Activated CD4-positive, alpha-beta T cell treated with anti-CD3 and anti-CD28 coated beads, Interleukin-2, amount 50 U/mL, for 24 hours (primary cell): ENCODE measurements at regions not wholly inside any gene's neighbourhood (a gene's known extent, or its start where the extent isn't known, plus 50 kb on each side); places are given as distances from the start of the nearest gene placed in this dataset.
"Not testable (repeated sequence)": the region's sequence is repeated elsewhere in the genome, so short reads cannot be mapped to it uniquely, and the experiment has no call there.

ENCODE experiments used
- DNase-seq, 2 donors: peaks; one replicate each; pipeline ENCODE4 v3.0.0-alpha.2; 2020; ENCODE audit warnings: low read depth in 1 of 2, low spot score in 1 of 2

DNA sequence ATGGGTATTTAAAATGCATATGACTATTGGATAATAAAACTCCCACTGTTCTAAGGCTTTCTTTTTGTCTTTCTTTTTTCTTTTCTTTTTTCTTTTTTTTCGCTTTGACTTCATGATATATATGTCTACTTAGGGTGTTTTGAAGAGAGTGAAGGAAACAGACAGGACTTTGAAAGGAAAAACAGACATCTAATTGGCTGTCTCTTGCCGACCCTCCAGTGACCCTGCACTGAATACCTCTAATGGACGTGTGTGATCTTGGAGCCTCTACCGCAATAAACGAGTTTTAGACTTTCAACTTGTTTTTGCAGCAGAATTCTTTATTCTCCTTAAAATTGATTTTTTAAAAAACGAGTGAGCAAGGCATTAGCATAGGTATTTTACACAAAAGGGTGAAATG is 158.1 kb upstream of the NR2F2 start:
- no peak for DNase-seq

GRCh38 chr15:96176831-96177230 is 153.7 kb upstream of the NR2F2 start:
- no peak for DNase-seq

DNA sequence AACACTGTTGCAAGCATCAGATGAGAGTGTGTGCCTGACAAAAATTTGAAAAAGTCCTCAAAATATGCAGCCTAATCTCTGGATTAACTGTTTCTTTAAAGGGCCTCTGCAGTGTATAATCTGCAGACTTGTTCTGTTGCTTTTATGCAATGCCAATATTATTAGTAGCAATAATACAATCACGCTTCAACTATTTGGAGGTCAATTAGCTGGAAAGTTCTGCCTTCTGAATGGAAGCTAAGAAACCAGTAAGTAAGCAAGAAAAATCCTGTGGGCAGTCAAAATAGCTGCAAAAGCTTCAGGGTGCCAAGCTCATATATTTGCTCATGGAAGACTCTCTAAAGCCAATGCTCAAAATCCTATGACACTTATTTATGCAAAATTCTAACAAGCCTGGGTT is 153.2 kb upstream of the NR2F2 start:
- DNase-seq = no peak

GRCh38 chr15:96180087-96180748 is 150.3 kb upstream of the NR2F2 start:
- DNase-seq = no peak

GRCh38 chr15:96181217-96181616 is 149.3 kb upstream of the NR2F2 start:
- DNase-seq = no peak

GRCh38 chr15:96181873-96182301 is 148.6 kb upstream of the NR2F2 start:
- no peak for DNase-seq

DNA sequence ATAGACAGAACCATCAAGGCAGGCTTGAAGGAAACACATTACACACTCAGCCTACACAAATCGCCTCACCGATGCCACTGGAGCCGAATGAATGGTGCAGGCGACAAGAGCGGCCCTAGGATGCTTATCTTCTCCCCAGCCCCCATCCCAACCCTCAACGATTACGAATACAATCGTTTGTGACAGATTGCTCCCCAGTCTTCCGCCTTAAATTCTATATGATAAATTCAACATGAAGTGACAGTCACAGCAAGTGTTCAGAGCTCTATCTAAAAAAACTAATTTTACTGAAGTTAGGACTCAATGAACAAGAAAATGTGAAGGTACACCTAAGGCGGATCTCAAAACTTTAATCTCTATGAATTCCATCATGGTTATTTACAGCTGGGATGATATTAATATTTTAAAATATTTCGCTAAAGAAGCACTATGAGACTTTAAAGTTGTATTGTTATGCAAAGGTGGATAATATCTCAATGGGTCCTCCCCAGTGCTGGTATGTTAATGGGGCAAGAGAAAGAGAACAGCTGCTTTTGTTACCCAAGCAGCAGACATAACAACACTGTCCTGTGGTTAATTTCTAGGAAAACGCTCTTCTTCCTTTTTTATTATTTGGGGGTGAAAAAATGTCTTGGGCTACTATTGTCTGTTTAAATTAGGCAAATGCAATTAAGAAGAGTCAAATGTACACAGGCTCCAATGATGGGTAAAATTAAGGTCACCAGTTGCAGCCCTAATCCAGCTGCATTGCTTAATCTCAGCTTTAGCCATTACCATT is 147.6 kb upstream of the NR2F2 start:
- DNase-seq = no peak

- no peak for DNase-seq
Observed at GRCh38 chr15:96183514-96183850, 147.0 kb upstream of the NR2F2 start.

DNA sequence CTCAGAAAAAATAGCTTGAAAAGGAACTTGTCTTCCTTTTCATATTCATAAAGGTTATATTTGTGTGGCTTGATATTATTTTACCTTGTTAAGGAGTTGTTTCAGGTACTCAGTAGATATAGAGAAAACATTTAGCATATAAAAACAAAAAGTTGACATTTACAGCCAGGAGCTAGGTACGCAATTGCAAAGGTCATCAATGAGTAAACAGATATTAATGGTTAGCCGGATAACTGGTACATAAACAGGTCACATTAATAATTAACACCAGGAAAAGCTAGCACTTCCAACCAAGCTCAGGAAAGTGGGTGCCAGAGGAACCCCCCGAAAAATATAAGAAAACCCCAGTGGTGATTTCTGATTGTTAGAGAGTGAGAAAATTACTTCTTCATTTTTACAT is 146.6 kb upstream of the NR2F2 start:
- no peak for DNase-seq

GRCh38 chr15:96184297-96184696 is 146.2 kb upstream of the NR2F2 start:
- no peak for DNase-seq

DNA sequence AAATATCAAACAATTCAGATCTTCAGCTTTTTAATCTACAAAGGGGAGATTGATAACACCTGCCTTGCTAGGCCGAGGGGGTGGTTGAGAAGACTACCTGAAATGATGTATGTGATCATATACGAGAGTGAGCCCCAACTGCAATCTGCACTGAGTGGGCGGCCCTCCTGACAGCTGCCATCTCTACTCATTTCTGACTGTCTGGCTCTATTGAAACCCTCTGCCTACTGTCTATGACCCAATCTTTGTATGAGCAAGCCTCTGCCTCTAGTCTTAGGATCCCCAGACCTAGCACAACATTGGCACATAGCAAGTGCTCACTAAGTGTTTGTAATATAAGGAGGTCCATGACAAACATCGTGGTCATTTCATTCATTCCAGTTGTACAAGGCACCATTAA is 144.4 kb upstream of the NR2F2 start:
- no peak for DNase-seq

DNA sequence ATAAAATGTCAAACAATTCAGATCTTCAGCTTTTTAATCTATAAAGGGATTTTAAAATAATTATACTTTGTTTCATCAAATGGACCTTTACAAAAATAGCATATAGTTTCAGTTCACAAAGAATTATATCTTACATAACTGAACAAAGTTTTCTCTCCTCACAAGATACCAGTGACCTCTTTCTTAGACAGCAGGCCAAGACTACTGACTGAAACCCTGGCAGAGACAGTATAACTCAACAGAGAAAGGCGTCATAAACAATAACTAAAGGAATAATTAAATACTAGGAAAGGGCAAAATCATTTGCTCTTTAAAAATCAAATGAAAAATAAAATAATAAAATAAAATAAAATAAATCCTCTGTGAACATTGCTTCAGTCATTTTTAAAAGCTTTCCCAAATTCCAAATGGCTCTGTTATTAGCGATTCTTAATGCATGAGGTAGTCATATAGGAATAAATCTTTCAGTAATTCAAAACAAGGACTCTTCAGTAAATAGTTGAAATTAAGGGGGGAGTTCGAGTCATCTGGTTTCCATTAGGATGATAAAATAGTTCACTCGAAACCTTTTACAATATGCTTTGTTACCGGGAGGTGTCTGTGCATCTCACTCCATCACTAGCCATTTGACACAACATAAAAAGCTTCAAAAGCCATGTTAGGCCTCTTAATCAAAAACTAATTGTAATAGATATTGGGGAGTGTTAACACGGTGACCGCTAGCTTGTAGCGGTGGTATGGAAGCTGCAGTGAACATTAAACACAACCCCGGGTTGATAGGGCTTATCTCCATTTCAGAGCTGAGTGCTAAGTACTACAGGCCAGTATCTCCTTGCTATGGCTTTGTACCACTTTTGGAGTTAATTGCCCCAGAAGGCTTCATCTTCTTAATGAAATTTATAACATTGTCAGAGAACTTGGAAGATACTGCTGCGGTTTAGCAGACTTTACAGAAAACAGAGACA is 142.9 kb upstream of the NR2F2 start:
- no peak for DNase-seq

- DNase-seq = no peak
Observed at GRCh38 chr15:96197721-96198120, 132.8 kb upstream of the NR2F2 start.

- DNase-seq = no peak
Observed at GRCh38 chr15:96199111-96199510, 131.4 kb upstream of the NR2F2 start.

DNA sequence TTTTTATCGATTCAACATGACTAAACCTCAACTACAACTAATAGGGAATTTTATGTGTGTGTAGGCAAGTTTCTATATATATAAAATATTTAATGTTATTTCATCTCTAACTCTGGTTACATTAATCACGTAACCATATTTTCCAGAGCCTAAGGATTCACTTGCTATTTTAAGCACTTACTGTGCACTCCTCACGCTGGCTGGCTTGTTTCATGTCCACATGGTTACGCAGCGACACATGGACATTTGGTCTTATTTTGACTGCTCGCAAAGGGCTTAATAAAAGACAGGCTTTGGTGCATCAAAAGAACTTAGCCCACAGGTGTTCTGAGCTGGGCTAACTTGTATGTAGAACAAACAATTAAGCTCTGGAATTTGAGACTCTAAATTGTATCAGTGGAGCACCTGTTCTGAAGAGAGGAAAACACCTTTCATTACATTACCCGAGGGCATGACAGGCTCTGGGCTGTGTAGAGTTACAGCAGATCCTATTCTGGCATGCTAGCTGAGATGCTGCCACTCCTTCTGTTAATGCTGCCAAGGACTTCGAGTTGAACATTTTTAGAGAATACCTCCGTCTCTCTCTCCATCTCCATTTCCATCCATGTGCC is 130.0 kb upstream of the NR2F2 start:
- no peak for DNase-seq

GRCh38 chr15:96201696-96202095 is 128.8 kb upstream of the NR2F2 start:
- no peak for DNase-seq

DNA sequence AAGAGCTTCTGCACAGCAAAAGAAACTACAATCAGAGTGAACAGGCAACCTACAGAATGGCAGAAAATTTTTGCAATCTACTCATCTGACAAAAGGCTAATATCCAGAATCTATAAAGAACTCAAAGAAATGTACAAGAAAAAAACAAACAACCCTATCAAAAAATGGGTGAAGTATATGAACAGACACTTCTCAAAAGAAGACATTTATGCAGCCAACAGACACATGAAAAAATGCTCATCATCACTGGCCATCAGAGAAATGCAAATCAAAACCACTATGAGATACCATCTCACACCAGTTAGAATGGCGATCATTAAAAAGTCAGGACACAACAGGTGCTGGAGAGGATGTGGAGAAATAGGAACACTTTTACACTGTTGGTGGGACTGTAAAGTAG is 124.9 kb upstream of the NR2F2 start:
- not testable (repeated sequence) for DNase-seq

DNA sequence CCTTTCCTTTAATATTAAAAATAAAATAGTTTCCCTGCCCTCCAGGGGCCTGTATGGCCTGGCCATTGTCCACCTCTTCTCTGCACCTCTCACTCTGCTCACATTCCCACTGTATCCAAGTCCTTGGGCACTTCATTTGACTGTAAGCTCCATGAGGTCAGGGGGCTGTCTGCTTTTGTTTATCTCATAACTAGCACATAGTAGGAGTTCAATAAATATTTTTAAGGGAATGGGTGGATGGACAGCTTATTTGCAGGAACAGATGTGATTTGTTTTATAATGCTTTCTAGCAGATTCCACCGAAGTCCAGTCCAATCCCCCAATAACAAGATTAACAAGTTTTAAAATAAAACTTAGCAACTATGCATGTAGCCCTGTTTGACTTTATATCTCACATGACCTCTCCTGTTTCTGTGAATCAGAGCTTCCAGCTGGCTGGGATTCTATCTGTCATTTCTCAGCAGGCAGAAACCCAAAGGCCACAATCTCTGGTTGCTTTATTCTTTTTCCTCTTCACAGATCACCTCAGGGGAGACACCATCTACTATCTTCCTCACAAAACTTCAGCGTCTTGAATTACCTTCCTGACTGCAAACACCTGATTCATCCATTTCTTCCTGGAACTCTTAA is 123.0 kb upstream of the NR2F2 start:
- DNase-seq = no peak

DNA sequence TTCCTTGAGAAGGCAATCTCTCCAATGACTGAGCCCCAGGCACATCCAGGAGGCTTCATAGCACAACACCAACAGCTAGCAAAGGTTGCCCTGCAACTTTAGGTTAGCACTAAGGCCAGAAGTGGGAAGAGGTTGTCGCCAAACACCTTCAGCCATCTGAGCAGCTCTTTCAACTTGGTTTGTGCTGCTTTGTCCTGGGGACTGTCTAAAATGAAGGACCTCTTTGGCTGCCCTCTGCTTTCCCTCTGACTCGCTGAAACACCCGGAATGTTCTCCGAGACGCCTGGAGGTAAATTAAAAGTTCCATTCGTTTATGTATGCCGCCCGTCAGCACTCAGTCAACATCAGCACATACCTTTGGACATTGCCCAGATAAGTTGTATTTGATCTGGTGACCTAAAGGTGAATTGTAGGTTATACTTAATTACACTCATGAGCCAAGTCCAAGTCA is 121.2 kb upstream of the NR2F2 start:
- no peak for DNase-seq

GRCh38 chr15:96213045-96213444 is 117.5 kb upstream of the NR2F2 start:
- DNase-seq = no peak

GRCh38 chr15:96213896-96214295 is 116.6 kb upstream of the NR2F2 start:
- no peak for DNase-seq
